GM19025 (cell line): ENCODE measurements at regions not wholly inside any gene's neighbourhood (a gene's known extent, or its start where the extent isn't known, plus 50 kb on each side); places are given as distances from the start of the nearest gene placed in this dataset.

Source experiments
- ATAC-seq: cut with Tn5 transposase; IDR thresholded peaks from one replicate; pipeline ENCODE4 v1.9.1; 2021; ENCODE audit warnings: mild to moderate bottlenecking, low read depth, moderate library complexity; ENCODE audit not compliant: unreplicated experiment

DNA sequence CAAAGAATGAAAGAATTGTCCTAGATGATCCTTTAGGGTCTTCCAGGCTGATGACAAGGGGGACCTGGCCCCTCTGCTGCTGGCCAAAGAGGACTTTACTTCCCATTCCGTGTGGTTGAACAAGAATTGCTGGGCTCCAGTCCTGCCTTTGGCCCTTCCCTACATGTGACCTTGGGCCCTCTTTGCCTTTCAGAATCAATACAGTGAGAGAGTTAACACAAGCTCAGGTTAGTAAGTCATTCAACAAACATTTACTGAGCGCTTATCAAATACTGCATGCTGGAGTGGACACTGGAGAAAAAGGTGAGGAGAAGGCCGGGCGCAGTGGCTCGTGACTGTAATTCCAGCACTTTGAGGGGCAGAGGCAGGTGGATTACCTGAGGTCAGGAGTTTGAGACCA is 113.1 kb downstream of the C9orf50 start:
- ATAC-seq: no peak

DNA sequence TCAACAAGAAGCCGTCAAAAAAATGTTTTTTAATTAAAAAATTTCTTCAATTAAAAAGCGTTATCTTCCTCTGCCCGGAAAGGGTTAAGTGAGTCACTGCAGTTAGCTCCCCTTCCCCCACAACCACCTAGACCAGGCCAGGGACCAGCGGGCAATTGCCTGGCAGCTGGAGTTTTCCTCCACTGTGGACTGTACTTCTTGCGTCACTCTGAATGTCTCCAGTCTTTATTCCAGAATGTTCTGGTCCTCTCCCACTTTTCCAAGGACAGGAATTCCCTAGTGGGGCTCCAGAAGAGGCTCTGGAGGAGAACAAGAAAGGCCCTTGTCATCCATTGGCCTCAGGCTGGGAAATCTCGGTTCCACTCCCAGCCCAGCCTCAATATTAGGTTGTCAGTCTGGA is 114.0 kb downstream of the C9orf50 start:
- ATAC-seq: no peak

DNA sequence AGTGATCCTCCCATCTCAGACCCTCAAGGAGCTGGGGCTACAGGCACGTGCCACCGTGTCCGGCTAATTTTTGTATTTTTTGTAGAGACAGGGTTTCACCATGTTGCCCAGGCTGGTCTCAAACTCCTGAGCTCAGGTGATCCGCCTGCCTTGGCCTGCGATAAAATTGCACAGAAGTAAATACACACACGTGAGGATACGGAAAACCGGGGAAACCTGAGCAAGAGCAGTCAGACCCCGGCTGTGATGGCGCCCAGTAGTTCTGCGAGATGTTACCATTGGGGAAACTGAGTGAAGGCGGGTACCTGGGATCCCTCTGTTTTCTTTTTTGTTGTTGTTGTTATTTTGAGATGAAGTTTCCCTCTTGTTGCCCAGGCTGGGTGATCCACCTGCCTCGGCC is 114.9 kb downstream of the C9orf50 start:
- no peak for ATAC-seq

DNA sequence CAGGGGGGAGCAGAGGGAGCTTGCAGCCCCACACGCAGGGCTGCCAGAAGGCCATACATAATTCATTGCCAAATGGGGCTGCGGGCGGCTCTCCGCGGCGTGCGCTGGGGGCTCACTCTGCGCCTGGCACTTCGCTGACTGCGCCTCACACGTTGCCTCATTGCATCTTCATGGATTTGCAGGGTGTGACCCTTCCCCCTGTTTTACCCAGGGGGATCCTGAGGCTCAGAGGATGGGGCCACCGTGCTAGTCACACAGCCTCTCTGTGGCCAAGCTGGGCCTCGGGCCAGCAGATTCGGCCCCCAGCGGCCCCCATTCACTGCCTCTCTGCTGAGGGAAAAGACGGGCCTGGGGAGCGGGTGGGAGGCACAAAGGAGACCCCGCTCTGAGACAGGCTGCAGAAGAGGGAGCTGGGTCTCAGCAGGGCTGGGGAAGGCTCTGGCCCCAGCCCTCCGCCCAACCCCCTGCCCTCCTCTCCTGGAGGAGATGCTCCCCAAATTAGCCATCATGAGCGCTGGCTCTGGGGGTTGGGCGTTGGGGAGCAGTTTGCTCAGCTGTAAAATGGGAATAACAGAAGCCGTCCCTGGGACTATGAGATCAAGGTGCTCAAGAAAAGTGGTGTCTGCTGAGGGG is 115.5 kb downstream of the C9orf50 start:
- ATAC-seq: no peak

DNA sequence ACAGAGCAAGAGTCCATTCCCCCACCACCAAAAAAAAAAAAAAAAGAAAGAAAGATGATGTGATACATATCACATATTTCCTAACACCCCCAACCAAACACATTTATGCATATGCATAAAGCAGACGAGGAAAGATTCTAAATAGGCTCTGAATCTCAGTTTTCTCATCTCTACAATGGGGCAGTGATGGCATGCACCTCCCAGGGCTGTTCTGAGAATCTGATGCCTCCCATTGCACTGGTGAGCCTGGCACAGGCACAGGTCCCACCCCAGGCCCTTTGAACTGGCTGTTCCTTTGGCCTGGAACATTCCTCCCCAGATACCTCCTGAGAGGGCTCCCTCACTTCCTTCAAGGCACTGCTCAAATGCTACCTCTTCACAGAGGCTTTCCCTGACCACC is 116.5 kb downstream of the C9orf50 start:
- ATAC-seq: no peak

DNA sequence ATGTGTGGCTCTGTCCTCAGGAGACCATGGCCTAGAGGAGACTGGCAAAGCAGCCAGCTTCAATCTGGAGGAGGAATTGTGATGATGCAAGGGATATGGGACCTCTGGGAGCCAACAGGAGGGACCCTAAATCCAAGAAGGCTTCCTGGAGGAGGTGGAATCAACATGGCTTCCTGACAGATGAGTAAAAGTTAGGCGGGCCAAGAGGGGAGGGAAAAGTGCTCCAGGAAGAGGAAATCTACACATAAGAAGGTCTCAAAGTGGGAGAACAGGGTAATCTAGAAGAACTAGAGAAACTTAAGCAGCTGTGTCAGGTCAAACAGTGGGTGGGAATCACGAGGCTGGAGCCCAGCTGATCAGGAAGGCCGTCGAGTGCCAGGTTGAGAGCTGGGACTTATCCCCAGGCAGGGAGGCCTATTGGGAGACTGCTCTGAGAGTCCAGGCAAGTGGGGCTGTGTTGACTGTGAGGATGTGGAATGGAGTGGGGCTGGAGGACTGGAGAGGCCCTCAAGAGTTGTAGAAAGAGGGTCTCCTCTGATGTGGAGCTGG is 119.1 kb downstream of the C9orf50 start:
- no peak for ATAC-seq

DNA sequence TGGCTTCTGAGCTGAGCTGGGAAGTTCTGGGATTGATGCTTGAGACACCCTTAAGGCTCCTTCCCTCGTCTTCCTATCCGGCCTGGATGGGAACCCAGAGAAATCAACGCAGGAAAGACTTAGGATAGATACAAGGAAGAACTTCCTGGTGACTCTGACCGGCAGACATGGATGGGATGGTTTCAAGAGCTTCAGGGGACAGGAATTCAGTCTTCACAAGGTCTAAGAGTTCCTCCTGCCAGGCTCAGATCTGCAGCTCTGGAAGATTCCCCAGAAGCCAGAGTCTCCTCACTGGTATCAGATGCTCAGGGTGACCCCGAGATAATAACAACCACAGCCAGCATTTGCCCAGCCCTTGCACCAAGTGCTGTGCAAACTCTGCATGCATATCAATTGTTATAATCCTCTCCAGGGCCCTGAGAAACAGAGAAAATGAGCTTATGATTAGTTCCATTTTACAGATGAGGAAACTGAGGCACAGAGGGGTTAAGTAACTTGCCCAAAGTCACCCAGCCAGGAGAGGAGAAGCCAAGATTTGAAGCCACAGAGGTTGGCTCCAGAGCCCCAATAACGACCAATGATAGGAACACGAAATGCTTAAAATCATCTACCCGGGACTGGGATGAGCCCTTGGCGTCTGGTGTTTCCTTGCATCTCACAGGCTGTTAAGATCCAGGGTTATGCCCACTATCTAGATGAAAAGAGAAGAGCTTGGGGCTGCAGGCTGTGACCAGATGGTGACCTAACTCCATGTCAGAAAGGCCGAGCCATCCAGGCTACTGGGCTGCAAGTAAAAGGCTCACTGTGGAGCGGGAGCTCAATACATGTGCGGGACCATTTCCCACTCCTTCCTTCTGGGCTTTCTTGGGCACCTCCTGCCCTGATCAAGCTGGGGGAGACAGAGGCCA is 119.8 kb downstream of the C9orf50 start:
- ATAC-seq: no peak

DNA sequence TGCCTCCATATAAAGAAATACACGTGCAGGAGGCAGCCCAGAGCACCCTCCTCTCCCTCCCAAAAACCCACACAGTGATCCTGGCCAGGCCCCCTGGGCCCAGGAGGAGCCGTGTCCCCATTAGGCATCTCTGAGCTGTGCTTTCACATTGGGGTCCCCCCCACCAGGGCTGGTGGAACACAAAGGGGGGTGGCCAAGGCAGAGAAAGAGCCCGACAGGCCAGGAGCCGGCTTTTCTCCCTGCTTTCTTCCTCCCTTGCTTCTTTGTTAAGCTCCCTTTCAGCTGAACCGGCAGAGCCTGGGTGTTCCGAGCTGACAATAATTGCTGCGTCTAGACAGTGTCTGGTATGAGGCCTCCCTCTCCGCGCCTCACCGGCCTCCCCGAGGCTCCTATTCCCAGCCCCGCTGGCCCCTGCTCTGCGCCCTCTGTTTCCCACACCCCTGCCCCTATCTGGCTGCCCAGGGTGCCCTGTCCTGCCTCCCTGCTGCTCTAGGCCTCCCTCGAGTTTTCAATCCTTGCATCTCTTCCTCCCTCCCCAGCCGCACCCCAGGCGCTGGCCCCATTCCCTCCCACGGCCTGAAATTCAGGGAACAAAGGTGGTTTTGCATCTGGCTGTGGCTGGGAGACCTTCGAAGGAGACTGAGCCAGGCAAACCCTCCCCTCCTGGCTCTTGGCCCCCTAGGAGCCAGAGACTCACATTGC is 120.6 kb downstream of the C9orf50 start:
- ATAC-seq: no peak

DNA sequence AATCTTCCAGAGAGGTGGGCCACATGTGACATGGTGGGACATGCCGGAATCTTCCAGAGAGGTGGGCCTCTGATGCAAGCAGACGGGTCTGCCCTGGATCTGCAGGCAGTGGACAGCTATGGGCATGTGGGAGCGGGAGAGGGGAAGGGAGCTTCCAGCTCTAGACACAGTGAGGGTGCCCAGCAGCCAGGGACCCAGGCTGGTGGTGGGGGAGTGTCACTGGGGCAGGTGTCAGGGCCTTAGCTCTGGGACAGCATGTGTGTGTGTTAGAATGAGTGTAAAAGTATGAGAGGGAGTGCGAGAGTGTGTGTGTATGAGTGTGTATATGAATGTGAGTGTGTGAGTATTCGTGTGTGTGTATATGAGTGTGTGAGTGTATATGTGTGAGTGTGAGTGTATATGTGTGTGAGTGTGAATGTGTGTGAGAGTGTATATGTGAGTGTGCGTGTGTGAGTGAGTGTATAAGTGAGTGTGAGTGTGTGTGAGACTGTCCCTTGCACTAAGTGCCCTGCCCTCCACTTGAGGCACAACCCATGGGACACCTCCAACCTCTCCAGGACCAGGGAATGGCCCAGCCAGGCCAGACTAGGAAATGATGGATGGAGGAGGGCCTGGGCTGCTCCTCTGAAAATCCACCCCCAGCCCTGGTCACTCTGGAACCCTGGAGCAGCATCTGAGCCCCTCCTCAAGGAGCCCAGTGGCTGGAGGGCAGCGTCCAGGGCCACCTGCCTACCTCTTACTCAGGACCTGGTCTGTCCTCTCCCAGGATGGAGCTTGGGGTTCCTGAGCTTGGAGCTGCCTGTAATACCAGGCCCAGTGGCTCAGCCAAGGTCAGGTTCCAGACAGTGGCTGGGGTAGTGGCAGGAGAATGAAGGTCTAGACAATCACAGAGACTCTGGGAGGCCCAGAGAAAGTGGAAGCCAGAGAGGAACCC is 122.2 kb downstream of the C9orf50 start:
- no peak for ATAC-seq

DNA sequence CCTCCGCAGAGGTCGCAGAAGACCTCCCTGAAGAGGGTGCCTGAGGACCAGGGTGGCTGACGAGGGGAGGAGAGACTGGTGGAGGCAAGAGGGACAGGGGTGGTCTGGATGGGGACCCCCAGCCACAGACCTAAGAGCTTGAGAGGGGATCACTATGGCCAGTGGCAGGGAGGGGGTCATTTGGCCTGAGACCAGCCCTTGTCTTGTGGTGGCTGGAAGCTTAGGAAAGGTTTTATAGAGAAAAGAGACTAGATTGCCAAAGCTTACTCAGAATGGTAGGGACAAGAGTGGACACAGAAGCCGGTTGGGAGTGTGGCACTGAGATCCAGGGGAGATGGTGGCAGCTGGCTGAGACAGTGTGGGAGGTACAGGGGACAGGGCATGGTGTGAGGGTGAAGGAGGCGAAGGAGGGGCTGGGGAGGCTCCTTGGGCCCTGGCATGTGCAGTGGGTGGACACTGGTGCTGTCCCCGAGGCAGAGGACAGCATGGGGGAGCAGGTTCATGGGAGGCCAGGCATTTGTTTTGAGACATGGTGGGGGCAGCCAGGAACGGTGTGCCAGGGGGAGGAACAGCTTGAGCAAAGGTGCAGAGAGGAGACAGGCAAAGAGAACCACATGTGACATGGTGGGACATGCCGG is 123.0 kb downstream of the C9orf50 start:
- ATAC-seq: no peak

DNA sequence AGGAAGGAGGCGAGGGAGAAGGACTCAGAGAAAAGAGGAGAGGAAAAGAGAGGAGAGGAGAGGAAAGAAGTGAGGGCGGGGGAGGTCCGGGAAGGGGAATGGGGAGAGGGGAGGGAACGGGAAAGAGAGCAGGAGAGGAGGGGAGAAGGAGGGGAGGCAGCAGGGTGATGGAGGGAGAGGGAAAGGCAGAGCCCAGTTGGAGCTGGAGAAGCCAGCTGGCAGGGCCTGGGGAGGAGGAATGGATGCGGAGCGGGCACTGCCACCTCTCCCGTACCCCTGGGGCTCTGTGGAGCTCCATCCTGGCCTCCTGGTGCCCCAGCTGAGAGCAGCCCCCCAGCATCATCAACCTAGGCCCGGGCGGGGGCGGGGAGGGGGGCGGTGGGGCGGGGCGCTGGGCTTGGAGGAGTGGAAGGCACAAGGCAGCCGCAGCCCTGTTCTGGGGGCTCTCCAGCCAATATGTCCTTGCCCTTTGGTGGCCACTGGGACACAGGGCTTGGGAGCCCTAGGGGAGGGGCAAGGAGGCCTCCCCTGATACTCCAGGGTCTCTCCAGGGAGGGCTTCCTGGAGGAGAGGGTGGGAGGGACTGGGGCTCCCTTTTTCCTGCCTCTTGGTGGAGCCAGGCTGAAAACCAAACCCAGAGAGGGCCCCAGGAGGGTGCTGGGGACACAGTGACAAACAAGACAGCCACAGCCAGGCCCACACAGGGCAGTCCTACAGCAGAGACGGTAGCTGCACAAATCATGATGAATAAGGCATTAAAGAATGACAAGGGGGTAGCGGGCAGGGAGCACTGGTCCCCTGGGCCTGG is 123.7 kb downstream of the C9orf50 start:
- ATAC-seq: no peak

DNA sequence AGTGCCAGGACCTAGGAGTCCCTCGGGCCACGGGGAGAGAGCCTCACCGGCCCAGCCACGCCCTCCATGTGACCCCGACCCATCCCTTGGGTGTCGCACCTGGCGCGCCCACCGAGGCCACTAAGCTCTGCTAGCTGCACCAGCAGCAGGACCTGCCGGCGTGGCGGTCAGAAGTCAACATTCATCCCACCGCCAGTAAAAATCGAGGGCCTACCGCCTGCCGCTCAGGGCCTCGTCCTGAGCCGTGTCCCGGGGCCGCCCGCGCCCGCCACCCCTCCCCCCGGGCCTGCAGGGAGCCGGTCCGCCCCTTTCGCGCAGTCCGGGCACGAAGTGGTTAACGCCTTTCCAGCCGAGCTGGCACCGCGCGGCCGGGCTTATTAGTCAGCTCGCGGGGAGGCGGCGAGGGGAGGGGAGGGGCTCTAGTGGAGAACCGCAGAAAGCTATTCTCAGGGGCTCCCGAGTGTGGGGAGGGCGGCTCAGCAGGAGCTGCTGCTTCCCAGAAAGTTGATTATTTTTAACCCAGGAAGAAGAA is 124.4 kb downstream of the C9orf50 start:
- ATAC-seq: no peak

DNA sequence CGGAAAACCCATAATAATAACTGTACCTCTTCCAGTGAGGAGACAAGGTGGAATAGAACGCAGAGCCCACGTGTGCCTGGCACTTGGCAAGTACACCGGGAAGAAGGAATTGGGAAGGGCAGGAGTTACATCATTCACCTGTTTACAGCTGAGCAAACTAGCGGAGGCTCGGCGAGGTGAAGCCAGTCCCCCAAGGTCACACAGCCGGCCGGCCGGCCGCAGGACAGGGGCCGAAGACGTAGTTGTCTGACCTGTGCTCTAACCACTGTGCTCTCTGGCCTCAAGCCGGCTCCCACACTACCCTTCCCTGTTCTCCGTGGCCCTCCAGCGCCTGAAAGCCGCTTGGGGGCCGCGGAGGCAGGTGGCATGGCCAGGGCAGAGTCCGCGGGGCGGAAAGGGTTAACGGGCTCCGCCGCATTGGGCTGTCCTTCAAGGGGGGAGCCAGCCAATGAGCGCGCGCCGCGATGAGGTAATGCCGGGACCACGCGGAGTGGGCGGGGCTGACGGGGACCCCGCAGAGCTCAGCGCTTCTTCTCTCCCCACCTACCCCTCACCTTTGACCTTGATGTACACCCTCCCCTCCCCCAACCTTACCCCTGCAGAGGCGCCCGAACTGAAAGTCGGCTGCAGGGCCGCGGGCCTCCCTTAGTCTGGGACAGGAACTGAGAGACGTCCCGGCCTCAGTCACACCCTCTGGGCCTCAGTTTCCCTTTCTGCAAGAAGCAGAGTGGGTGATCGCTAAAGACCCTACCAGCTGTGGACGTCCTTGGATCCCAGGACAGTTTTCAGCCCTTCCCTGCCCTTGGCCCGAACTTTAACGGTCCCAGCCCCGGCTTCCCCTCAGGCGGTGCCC is 125.1 kb downstream of the C9orf50 start:
- ATAC-seq: no peak

DNA sequence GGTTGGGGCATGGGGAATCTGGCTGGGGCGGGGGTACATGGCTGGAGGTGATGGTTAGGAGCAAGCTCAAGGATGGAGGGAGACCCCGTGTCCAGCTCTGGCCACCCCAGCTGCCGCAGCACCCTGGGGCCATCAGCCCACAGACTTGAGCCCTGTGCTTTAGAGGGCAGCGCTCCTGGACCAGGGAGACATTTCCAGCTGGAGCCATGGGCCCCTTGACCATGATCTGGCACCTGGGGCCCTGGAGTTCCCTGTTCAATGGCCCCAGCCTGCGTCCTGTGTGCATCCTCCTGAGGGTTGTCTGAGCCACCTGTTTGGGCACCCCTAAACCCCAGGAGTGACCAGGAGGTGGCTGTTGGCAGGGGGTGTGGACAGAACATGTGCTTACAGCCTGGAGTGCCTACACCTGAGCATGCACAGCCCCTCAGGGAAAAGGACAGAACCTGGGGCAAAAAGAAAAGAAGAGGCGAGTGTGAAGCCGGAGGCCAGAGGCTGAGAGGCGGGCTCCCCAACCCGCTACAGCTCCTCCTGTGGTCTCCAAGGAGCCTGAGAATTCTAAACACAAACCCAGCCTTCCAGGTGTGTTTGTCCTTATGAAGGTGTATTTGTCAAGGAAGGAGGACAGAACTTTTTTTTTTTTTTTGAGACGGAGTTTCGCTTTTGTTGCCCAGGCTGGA is 126.7 kb downstream of the C9orf50 start:
- ATAC-seq: no peak

DNA sequence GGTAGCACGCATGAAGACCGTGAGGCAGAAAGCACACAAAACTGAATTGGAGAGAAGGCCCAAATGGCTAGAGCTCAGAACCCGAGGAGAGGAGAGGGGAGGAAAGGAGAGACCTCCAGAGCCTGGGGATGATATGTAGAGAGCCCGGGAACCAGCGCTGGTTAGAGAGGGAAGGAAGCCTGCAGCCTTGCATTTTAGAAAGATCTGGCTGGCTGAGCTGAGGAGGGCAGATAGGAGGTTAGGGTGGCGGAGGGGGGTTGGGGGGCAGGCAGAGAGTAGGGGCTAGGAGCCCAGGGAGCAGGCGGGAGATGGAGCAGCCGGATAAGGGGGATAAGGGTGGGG is 127.2 kb downstream of the C9orf50 start:
- ATAC-seq: no peak

DNA sequence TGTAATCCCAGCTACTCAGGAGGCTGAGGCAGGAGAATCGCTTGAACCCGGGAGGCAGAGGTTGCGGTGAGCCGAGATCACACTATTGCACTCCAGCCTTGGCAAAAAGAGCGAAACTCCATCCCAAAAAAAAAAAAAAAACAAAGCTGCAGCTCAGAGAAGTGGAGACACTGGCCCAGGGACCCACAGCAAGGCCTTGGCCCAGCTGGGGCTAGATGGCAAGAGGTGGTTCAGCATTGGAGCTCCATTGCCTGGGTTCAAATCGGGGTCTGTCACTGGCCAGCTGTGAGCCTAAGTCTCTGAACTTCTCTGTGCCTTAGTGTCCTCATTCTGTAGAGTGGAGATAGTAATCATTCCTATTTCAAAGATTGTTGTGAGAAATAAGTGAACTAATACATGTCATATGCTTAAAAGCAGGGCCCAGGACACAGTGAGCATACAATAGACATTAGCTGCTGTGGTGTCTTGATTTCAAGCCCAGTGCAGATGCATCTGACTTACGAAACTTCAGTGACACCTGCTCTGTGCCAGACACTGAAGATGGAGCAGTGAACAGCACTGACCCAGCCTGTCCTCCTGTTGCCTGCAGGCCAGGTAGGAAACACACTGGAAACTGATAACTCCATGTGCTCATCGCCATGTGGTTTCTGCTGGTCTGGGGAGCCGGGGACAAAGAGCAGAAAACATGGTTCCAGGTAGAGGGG is 127.7 kb downstream of the C9orf50 start:
- ATAC-seq: no peak

DNA sequence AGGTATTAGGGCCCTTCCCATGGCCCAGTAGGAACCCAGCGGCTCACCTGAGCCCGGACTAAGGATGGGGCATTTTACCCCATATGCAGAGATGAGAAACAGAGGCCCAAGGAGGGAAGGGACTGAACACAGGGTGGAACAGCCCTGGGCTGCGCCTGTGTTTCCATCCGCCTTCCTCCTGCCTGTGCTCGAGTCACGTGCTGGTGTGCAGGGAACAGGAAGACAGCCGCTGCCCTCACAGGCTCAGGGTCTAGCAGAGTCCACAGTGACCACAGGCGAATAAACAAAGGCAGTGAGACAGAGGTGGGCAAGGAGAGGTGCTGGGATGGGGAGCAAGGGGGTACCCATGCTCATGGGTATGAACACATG is 129.4 kb downstream of the C9orf50 start:
- no peak for ATAC-seq
